H1 (cell line): ENCODE measurements at regions not wholly inside any gene's neighbourhood (a gene's known extent, or its start where the extent isn't known, plus 50 kb on each side); places are given as distances from the start of the nearest gene placed in this dataset.
A peak's percentile ranks its signal among the peaks of the same experiment; 100 is the strongest.

ENCODE experiments used
- CTCF ChIA-PET: fragments of 300-600 bp; sonication (Branson Sonifier 250); formaldehyde crosslinking; loops from one replicate; lab custom pipeline; 2021; ENCODE audit not compliant: partially characterized antibody; lab: Charles Lee
- POLR2A ChIA-PET: fragments of 300-600 bp; sonication (Branson Sonifier 250); formaldehyde crosslinking; loops from one replicate; lab custom pipeline; 2021; ENCODE audit warnings: inconsistent platforms; ENCODE audit not compliant: partially characterized antibody; lab: Charles Lee
- DNase-seq, 2 experiments: peaks; one replicate each; pipeline versions ENCODE4 v3.0.0 to v3.0.0-alpha.2; 2010 to 2022; ENCODE audit warnings: low spot score in 2 of 2, low read depth in 1 of 2, mixed read lengths in 1 of 2
- FAIRE-seq: peaks from 2 replicates; lab custom pipeline; 2011; peaks lifted over from hg19 to GRCh38; lab: Jason Lieb, UNC
- H2AFZ ChIP-seq: 2 replicates; pipeline ENCODE4 v1.8.1; 2012; ENCODE audit warnings: low read length, inconsistent platforms
- H2AK5ac ChIP-seq: 2 replicates; pipeline ENCODE4 v1.6.1; 2013; ENCODE audit warnings: low read depth, low read length
- H2BK120ac ChIP-seq: replicated peaks from 2 replicates; pipeline ENCODE3; 2013; ENCODE audit warnings: low read depth, low read length, inconsistent platforms
- H2BK12ac ChIP-seq: 2 replicates; pipeline ENCODE4 v1.6.1; 2013; ENCODE audit warnings: low read depth, low read length
- H2BK15ac ChIP-seq: 2 replicates; pipeline ENCODE4 v1.6.1; 2013; ENCODE audit warnings: low read length
- H2BK20ac ChIP-seq: 2 replicates; pipeline ENCODE4 v1.6.1; 2013; ENCODE audit warnings: low read length
- H2BK5ac ChIP-seq: 2 replicates; pipeline ENCODE4 v1.6.1; 2013; ENCODE audit warnings: low read depth, low read length
- H3K14ac ChIP-seq: 2 replicates; pipeline ENCODE4 v1.6.1; 2013; ENCODE audit warnings: inconsistent platforms; ENCODE audit not compliant: insufficient read length
- H3K18ac ChIP-seq: 2 replicates; pipeline ENCODE4 v1.6.1; 2013; ENCODE audit warnings: low read length; ENCODE audit errors: extremely low read depth
- H3K23ac ChIP-seq: 2 replicates; pipeline ENCODE4 v1.6.1; 2013; ENCODE audit warnings: inconsistent platforms; ENCODE audit not compliant: insufficient read length
- H3K23me2 ChIP-seq: 2 replicates; pipeline ENCODE4 v1.6.1; 2013; ENCODE audit warnings: low read depth, low read length
- H3K27ac ChIP-seq: 2 replicates; pipeline ENCODE4 v1.6.1; 2011; ENCODE audit warnings: low read depth, low read length, inconsistent platforms
- H3K27me3 ChIP-seq, 4 experiments: replicated peaks in 1 of 4; 1 replicate in 1 of 4; 2 replicates in 3 of 4; pipeline versions ENCODE4 v1.6.1 to v1.8.1; 2011 to 2013; ENCODE audit warnings: low read length in 3 of 4, mild to moderate bottlenecking in 3 of 4, inconsistent platforms in 2 of 4, mixed read lengths in 2 of 4, moderate library complexity in 1 of 4; ENCODE audit not compliant: control insufficient read depth in 3 of 4, insufficient read depth in 3 of 4; ENCODE audit errors: extremely low read depth in 1 of 4
- H3K36me3 ChIP-seq, 4 experiments: 2 replicates each; pipeline versions ENCODE4 v1.6.1 to v1.8.1; 2011 to 2013; ENCODE audit warnings: mild to moderate bottlenecking in 4 of 4, low read length in 3 of 4, moderate library complexity in 2 of 4, control low read depth in 1 of 4, inconsistent platforms in 1 of 4; ENCODE audit not compliant: insufficient read depth in 4 of 4, control insufficient read depth in 2 of 4
- H3K4ac ChIP-seq: replicated peaks from 2 replicates; pipeline ENCODE3; 2013; ENCODE audit warnings: low read length, low read depth, mixed read lengths, inconsistent platforms; ENCODE audit not compliant: insufficient read length
- H3K4me1 ChIP-seq, 4 experiments: replicated peaks in 1 of 4; 1 replicate in 1 of 4; 2 replicates in 3 of 4; pipeline versions ENCODE4 v1.6.1 to v1.8.1; 2011 to 2013; ENCODE audit warnings: low read length in 3 of 4, inconsistent platforms in 2 of 4, mixed read lengths in 1 of 4; ENCODE audit not compliant: insufficient read depth in 4 of 4, control insufficient read depth in 3 of 4
- H3K4me2 ChIP-seq, 2 experiments: 2 replicates each; pipeline versions ENCODE4 v1.6.1 to v1.8.1; 2011 to 2013; ENCODE audit warnings: low read depth in 2 of 2, low read length in 2 of 2, control low read depth in 1 of 2, inconsistent platforms in 1 of 2, mild to moderate bottlenecking in 1 of 2; ENCODE audit not compliant: insufficient read depth in 1 of 2
- H3K4me3 ChIP-seq, 4 experiments: fragments of 200-600, 300-600 bp in 1 of 4; sonication (generic), shearing (Covaris generic), sonication (Bioruptor Twin) in 1 of 4; 2 replicates each; pipeline versions ENCODE4 v1.5.1 to v1.8.1; 2011 to 2016; ENCODE audit warnings: low read length in 4 of 4, low read depth in 3 of 4, control low read depth in 2 of 4, inconsistent platforms in 2 of 4, mild to moderate bottlenecking in 2 of 4, mixed read lengths in 1 of 4, moderate library complexity in 1 of 4; ENCODE audit not compliant: insufficient read depth in 2 of 4; ENCODE audit errors: extremely low read depth in 1 of 4
- H3K56ac ChIP-seq: replicated peaks from 2 replicates; pipeline ENCODE3; 2013; ENCODE audit warnings: low read depth, mild to moderate bottlenecking, mixed read lengths, low read length, inconsistent platforms; ENCODE audit not compliant: insufficient read length
- H3K79me1 ChIP-seq: 2 replicates; pipeline ENCODE4 v1.6.1; 2013; ENCODE audit warnings: low read depth, low read length, control low read depth
- H3K79me2 ChIP-seq, 2 experiments: 2 replicates each; pipeline versions ENCODE4 v1.6.1 to v1.8.1; 2012 to 2013; ENCODE audit warnings: low read length in 2 of 2, mild to moderate bottlenecking in 2 of 2, inconsistent platforms in 1 of 2; ENCODE audit not compliant: insufficient read depth in 2 of 2, control insufficient read depth in 1 of 2
- H3K9ac ChIP-seq, 4 experiments: replicated peaks in 1 of 4; 1 replicate in 1 of 4; 2 replicates in 3 of 4; pipeline versions ENCODE4 v1.6.1 to v1.8.1; 2011 to 2013; ENCODE audit warnings: low read depth in 3 of 4, low read length in 3 of 4, control low read depth in 2 of 4, mild to moderate bottlenecking in 2 of 4, moderate library complexity in 2 of 4, inconsistent platforms in 1 of 4; ENCODE audit errors: extremely low read depth in 1 of 4
- H3K9me3 ChIP-seq, 2 experiments: 2 replicates each; pipeline versions ENCODE4 v1.6.1 to v1.8.1; 2012 to 2013; ENCODE audit warnings: mild to moderate bottlenecking in 2 of 2, moderate library complexity in 2 of 2, control low read depth in 1 of 2, inconsistent platforms in 1 of 2, low read depth in 1 of 2, low read length in 1 of 2, mixed read lengths in 1 of 2; ENCODE audit not compliant: insufficient read depth in 2 of 2
- H4K20me1 ChIP-seq, 2 experiments: replicated peaks in 1 of 2; 2 replicates each; pipeline versions ENCODE3 to v1.8.1; 2011 to 2013; ENCODE audit warnings: inconsistent platforms in 2 of 2, low read length in 2 of 2, mild to moderate bottlenecking in 1 of 2; ENCODE audit not compliant: insufficient read depth in 2 of 2, control insufficient read depth in 1 of 2
- H4K5ac ChIP-seq: 2 replicates; pipeline ENCODE4 v1.6.1; 2013; ENCODE audit warnings: low read length, low read depth, mixed read lengths, inconsistent platforms; ENCODE audit not compliant: insufficient read length
- H4K8ac ChIP-seq: 2 replicates; pipeline ENCODE4 v1.8.0; 2013; ENCODE audit warnings: mild to moderate bottlenecking, moderate library complexity, low read length, inconsistent platforms; ENCODE audit not compliant: insufficient read depth; ENCODE audit errors: extremely low read depth
- H4K91ac ChIP-seq: replicated peaks from 2 replicates; pipeline ENCODE3; 2013; ENCODE audit warnings: low read length, mixed read lengths, inconsistent platforms; ENCODE audit not compliant: insufficient read length
- CBX5 ChIP-seq: fragments of 300-800, 300-1000 bp; sonication (generic); IDR thresholded peaks from 2 replicates; pipeline ENCODE4 v1.7.1; 2016; ENCODE audit warnings: antibody characterized with exemption, low read length, low read depth
- TAF7 ChIP-seq: optimal IDR thresholded peaks from 2 replicates; pipeline ENCODE3; 2011; ENCODE audit warnings: low read depth, mild to moderate bottlenecking, inconsistent platforms, low read length, moderate library complexity, borderline replicate concordance
- WGBS, 2 experiments: shearing (Covaris generic) in 1 of 2; methylation state at CpG; one replicate each; pipeline versions ENCODE4 v1.1.6 to v1.1.7; 2013 to 2015; ENCODE audit warnings: low lambda C conversion rate in 2 of 2, mixed read lengths in 2 of 2, inconsistent platforms in 1 of 2, low coverage in 1 of 2, missing lambda C conversion rate in 1 of 2; ENCODE audit not compliant: insufficient replicate concordance in 2 of 2, insufficient coverage in 1 of 2, insufficient read length in 1 of 2; ENCODE audit errors: extremely low coverage in 1 of 2, missing lambda C conversion rate in 1 of 2; 5-methylcytosine and 5-hydroxymethylcytosine counted together

- Histone ChIP-seq H2BK20ac (0 out of 2 replicates have a peak overlapping the region, but pooled peaks have one; percentile 27), H3K36me3 (no peaks in the 10 kb centered on the region), H4K8ac (no peak overlapping the region), H3K9ac (no peak overlapping the region), H4K91ac (no peak overlapping the region), H2BK15ac (no peak overlapping the region), H2BK12ac (no peak overlapping the region), H4K5ac (no peak overlapping the region), H2BK120ac (no peak overlapping the region), H3K9me3 (peaks cover 6% of the 10 kb centered on the region in 2 experiments; a peak in 2 of 4 replicates), H4K20me1 (no peaks in the 10 kb centered on the region), H2BK5ac (no peak overlapping the region), H3K56ac (no peak overlapping the region), H3K4me3 (no peak overlapping the region), H3K27ac (no peak overlapping the region), H3K4me1 (peaks cover 0 to 4% (median 0%) of the 10 kb centered on the region in 4 experiments; a peak in 2 of 7 replicates), H3K14ac (no peak overlapping the region), H2AK5ac (no peak overlapping the region), H3K79me1 (no peaks in the 10 kb centered on the region), H3K79me2 (no peaks in the 10 kb centered on the region), H2AFZ (no peak overlapping the region), H3K18ac (no peak overlapping the region), H3K23ac (no peak overlapping the region), H3K23me2 (no peaks in the 10 kb centered on the region), H3K4me2 (no peak overlapping the region), H3K4ac (no peak overlapping the region), H3K27me3 (no peaks in the 10 kb centered on the region)
- DNase-seq (no peak), FAIRE-seq (no peak)
- TF ChIP-seq TAF7 (no peak), CBX5 (no peak)
- WGBS, 2 experiments = 86% methylated on average over 5 of the region's 5 CpGs; no CpG with 5 or more reads in 1 of the 2 experiments
- ChIA-PET CTCF (no interaction called here), POLR2A (no interaction called here)
Measured at GRCh38 chr6:4426968-4427367, 291.6 kb upstream of the ECI2 start.
